Non-pigmented ciliary epithelial cell (primary cell): ENCODE measurements at regions not wholly inside any gene's neighbourhood (a gene's known extent, or its start where the extent isn't known, plus 50 kb on each side); places are given as distances from the start of the nearest gene placed in this dataset.
"Not testable (repeated sequence)": the region's sequence is repeated elsewhere in the genome, so short reads cannot be mapped to it uniquely, and the experiment has no call there.

Experiments used
- DNase-seq: peaks from one replicate; pipeline ENCODE4 v3.0.0-alpha.2; 2010; ENCODE audit warnings: low read depth

DNA sequence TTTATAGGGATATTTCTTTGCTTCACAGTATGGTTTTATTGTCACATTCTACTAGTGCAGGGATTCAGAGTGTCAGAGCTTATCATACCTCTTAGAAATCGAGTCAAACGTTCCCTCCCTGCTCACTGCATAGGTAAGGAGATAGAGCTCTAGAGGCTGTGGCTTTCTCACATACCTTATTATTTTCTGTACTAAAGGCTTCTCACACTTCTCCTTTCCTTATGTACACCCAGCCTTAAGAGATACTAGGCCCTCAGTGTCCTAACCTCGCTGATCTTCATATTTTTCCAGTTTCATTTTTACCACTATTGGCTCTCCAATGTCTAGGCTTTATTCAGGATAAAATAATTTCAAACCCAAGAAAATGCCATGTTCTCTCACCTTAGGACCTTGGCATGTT is 297.3 kb upstream of the RIOK2 start:
- DNase-seq = no peak

DNA sequence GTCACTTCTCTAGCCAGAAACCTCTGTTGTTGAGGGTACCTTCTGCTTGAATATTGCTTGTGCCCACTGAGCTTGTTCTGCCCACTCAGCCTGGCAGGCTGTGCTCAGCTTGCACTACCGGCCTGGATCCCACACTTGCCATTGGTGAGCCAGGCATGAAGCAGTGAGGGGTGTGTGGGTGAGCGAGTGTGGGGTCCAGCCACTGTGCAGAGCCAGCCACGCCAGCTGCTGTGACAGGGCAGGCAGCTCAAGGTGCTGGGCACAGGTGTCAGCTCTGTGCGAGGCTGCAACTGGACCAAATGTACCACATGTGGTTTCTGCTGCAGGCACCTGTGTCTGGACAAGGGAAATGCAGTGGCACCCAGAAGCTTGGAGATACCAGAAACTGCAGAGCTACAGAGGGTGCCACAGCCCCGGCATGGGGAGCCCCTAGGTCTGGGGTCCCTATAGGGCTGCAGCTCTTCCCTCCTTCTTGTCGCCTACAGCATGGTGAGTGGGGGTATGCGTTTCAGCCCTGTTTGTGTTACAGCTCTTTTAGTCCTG is 305.1 kb upstream of the RIOK2 start:
- no peak for DNase-seq

DNA sequence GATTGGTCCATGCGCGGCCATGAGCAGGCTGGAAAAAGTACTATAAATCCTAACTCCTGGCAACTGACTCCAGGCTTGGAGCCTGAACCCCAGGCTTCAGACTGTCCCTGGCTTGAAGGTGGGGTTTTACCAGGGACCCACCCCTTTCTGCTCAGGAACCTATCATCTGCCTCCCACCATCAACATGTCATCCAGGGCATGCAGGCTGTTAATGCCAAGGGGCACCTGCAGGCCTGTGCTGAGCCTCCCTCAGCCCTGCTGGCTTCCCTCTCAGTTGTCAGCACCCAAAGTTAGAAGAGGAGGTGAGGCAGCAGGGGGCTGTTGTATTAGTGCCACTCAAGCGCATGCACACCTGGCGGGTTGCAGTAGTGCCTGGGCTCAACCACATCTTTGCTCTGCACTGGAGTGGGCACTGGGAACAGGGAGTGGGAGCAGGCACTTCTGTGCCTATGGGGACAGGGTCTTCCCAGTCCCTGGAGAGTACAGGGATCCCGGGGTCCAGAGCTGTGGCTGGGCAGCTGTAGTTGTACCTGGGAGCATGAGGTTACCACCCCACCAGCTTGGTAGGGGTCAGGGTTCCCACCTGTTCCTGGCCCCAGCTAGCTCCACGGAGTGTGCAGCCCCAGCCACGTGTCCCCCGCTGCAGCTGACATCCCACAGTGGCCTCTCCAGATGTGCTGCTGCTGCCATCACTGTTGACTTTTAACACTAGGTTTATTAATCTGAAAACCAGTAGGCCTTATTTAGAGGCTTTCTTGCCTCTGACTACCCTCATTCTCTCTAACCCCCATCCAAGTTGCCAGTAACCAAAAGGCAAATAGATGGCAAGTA is 306.2 kb upstream of the RIOK2 start:
- no peak for DNase-seq

GRCh38 chr5:97494465-97494864 is 311.4 kb upstream of the RIOK2 start:
- no peak for DNase-seq

GRCh38 chr5:97495301-97495700 is 312.3 kb upstream of the RIOK2 start:
- DNase-seq = no peak

DNA sequence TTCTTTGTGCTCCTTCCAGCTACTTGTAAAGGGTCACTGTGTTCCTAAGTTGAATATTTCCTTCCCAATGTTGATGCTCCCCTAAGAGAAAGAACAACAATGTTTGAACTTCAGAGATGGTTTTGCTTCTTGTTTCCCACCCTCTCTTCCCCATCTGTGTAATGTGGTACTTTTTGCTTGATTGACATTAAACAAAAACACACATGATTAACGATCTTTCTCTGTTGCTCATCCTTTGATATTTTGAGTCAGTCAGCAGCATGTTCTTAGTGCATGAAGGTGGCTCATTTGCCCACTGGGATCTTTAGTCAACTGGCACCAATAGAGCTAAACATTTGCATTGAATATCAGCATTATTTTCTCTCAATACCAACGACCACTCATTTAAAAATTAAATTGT is 313.0 kb upstream of the RIOK2 start:
- no peak for DNase-seq

DNA sequence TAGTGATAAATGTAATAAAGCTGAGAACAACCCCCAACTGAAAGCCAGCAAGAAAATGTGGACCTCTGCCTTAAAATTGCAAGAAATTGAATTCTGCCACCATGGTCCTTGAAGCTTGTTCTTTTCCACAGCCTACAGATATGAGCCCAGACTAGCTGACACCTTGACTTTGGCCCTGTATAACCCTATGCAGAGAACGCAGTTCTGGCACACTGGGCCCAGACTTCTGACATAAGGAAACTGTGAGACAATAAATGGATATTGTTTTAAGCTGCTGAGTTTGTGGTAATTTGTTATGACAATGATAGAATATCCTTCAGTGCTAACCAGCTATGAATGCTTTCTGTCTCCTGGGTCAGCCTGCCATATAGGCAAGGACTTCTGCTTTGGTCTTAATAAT is 315.6 kb upstream of the RIOK2 start:
- DNase-seq = no peak

DNA sequence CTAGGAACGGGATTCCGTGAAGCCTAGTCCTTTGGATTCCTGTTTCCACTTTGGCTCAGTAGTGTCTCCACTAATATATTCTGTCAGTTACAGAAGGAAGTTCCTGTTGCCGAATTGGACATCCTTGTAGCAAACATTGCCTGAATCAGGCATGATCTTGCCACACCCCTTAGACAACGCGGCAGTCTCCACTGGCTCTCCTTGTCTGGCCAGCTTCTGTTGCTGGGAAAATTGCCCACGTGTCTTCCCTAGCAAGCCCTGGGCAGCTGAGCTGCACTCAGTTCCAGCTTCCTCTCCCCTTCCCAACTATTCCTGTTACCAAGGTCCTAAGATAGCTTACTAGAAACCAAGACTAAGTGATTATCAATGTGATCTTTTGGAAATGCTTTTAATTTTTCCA is 316.6 kb upstream of the RIOK2 start:
- no peak for DNase-seq

GRCh38 chr5:97501286-97501964 is 318.4 kb upstream of the RIOK2 start:
- no peak for DNase-seq

- peak; percentile 1 for DNase-seq
These were observed 318.9 kb upstream of the RIOK2 start for GRCh38 chr5:97501965-97502305.

DNA sequence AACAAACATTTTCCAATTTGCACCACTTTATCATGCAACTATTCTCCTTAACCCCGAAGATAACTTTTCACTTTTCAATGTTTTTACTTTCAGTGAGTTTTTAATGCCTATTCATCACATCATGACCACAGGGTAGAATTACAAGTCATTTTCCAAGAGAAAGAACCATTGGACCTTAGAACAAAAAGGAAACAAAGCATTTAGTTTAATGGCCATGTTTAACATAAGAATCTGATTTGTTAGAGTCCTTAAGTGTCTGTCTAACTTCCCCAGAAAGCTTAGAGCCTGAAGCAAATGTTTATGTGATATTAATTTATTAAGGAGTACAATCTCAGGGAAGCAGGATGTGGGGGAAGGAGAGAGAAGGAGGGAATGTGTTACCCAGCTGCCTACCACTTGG is 325.8 kb upstream of the RIOK2 start:
- DNase-seq = no peak

- not testable (repeated sequence) for DNase-seq
These were observed 336.5 kb upstream of the RIOK2 start for GRCh38 chr5:97519565-97519964.

DNA sequence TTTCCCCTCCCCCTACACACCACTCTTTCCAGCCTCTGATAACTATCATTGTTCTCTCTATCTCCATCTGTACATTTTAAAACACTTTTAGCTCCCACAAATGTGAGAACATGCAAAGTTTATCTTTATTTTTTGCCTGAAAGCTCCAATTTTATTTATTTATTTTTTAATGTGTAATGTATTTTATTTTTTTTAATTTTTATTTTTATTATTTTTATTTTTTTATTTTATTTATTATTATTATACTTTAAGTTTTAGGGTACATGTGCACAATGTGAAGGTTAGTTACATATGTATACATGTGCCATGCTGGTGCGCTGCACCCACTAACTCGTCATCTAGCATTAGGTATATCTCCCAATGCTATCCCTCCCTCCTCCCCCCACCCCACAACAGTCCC is 340.3 kb upstream of the RIOK2 start:
- DNase-seq = not testable (repeated sequence)

GRCh38 chr5:97525780-97526179 is 342.7 kb upstream of the RIOK2 start:
- no peak for DNase-seq

DNA sequence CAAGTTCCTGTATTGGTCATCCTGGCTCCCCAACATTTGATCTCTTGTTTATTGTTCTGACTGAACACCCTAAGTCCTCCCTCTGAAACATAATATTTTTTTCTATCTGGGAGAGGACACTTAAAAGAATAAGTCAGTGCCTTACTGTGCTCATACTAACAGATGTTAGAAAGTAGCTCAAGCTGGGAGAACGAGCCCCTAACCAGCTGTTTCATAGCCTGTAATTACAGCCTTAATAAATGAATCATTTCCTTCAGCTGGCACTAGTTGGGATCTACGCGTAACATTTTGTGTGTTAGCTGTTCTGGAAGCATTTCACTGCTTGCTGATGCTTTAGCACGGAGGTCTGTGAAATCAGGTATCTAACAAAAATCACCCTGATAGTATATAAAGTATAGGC is 345.9 kb upstream of the RIOK2 start:
- DNase-seq = peak; percentile 41

DNA sequence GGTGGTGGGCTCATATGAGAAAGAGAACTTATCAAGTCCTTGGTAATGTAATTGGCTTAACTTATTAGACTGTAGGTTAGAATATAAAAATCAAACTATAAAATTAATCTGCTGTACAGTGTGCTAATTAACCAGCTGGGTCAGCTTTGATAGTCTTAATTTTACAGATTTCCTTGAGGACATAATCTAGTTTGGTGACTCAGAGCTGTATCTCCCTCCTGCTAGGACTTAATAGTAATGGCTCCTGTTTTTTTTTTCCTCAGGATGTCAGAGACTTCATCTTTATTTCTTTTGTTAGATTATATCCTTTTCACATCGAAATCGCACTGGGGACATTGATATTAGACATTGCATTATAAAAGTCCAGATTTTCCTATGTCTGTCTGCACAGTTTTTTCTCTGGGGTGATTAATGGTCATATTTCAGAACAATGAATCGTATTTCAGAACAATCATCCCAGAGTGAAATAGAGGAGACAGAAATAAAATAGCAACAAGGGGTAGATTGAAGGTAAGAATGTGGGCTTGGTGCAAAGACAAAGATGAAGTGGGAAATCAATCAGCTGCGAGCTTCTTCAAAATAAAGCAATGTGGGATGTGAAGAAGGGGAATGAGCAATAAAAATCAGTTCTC is 346.4 kb upstream of the RIOK2 start:
- no peak for DNase-seq

DNA sequence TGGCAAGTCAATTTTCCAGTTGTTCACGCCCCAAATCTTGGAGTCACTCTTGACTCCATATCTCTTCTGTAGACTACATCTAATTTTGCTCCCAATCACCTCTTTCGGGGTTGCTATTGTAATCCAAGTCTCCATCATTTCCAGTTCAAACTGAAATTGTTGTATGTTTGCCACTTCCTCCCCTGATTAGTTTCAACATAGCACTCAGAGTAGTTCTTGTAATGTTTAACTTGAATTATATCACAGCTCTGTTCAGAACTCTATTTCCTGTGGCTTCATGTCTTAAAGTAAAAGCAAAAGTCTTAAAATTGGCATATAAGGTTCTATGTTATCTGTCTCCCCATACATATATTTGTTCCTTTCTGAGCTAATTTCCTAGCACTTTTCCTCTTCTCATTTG is 348.5 kb upstream of the RIOK2 start:
- DNase-seq = no peak

DNA sequence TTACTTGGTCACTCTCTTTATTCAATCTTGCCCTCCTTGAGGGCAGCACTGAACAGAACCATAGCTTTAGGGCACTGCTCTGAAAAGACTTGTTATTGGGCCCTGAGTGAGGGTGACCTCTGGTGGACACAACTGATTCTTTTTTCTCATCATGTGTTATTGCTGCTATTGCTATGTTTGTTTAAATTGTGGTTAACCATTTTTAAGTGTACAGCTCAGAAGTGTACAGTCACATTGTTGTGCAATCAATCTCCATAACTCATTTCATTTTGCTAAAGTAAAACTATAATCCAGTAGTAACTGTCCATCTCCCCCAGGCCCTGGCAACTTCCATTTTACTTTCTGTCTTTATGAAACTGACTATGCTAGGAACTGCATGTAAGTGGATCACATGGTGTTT is 351.1 kb upstream of the RIOK2 start:
- DNase-seq = peak; percentile 90

GRCh38 chr5:97536683-97537082 is 353.6 kb upstream of the RIOK2 start:
- DNase-seq = no peak

DNA sequence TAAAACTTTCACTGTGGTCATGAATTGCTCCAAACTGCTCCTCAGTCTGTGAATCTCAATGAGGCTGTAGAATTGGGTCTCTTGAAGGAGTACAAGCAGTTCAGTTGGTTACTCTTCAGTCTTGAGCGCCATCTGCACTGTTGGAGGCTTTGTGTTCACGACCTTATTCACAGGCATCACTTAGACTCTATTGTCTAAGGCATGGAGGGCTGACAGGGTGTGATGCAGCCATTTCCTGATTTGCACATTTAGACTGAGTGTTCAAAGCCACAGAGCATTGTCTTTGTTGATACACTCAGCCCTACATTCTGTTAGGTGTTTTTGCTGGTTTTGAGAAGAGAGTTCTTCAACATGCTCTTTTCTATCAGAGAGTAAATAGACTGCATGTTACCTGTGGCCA is 355.9 kb upstream of the RIOK2 start:
- DNase-seq = no peak

DNA sequence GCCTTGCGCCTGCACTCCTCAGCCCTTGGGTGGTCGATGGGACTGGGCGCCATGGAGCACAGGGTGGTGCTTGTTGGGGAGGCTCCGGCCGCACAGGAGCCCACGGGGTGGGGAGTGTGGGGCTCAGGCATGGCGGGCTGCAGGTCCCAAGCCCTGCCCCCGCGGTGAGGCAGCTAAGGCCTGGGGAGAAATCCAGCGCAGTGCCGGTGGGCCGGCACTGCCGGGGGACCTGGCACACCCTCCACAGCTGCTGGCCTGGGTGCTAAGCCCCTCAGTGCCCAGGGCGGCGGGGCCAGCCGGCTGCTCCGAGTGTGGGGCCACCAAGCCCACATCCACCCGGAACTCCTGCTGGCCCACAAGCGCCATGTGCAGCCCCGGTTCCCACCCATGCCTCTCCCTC is 358.8 kb upstream of the RIOK2 start:
- DNase-seq = no peak

- no peak for DNase-seq
These were observed 359.4 kb upstream of the RIOK2 start for GRCh38 chr5:97542469-97542868.

- DNase-seq = no peak
These were observed 360.1 kb upstream of the RIOK2 start for GRCh38 chr5:97543166-97543565.
